ENCODE measurements at regions not wholly inside any gene's neighbourhood (a gene's known extent, or its start where the extent isn't known, plus 50 kb on each side); places are given as distances from the start of the nearest gene placed in this dataset.
"Not testable (repeated sequence)": the region's sequence is repeated elsewhere in the genome, so short reads cannot be mapped to it uniquely, and the experiment has no call there.

GRCh38 chr6:55064711-55065420 lies 109.4 kb upstream of the HCRTR2 start:
- DNase-seq: no peak

GRCh38 chr6:55069132-55069781 lies 105.1 kb upstream of the HCRTR2 start:
- peak; percentile 62 for DNase-seq

DNA sequence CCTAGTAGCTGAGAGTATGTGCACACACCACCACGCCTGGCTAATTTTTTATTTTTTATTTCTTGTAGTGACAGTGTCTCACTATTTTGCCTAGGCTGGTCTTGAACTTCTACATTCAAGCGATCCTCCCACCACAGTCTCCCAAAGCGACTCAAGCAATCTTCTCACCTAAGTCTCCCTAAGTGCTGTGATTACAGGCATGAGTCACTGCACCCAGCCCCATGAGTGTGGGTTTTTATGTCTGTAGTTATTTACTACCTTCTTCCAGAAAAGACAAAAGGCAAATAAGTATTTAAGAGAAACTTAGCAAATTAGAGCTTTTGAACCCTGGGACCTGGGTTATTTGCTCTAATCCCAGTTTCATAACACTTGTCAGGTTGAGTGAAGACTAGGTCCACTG lies 92.3 kb upstream of the HCRTR2 start:
- no peak for DNase-seq

DNA sequence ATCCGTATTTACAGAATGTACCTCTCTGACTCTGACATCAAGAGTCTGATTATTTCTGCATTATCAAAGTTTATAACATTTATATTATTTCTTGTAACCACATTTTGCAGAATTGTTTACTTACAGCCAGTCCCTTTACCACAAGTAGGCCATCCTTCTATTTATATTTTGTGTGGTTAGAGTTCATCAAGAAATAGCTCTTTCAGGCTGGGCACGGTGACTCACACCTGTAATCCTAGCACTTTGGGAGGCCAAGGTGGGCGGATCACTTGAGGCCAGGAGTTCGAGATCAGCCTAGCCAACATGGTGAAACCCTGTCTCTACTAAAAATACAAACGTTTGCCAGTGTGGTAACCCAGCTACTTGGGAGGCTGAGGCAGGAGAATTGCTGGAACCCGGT lies 86.3 kb upstream of the HCRTR2 start:
- DNase-seq: peak; percentile 16

DNA sequence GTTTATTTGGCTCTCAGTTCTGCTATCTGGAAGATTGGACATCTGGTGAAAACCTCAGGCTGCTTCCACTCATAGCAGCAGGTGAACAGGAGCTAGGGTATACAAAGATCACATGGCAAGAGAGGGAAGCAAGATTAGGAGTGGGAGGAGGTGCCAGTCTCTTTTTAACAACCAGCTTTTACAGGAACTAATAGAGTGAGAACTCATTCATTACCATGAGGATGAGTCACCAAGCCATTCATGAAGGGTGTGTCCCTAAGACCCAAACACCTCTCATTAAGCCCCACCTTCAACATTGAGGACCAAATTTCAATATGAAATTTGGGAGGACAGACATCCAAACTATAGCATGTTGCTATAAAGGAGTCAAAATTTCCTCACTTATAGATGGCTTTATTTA lies 85.4 kb upstream of the HCRTR2 start:
- no peak for DNase-seq

GRCh38 chr6:55089325-55089724 lies 85.0 kb upstream of the HCRTR2 start:
- DNase-seq: no peak

DNA sequence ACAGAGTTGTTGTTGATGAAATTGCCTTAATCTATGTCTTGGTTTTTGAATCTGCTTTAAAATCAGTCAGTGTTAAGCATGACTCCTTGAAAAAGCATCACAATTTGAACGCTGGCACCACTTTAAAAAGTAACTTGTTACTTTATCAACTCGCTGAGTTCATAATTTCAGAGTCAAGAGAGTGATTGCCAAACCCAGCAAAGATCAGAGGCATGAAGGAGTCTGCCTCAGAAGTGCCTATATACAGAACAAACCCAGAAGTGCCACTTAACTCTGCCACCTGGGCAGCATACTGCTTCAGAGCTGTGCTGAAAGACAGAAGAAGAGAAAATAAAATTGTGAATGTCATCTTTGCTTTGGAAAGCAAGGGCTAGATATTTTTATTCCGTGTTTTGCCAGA lies 73.6 kb upstream of the HCRTR2 start:
- DNase-seq: no peak

DNA sequence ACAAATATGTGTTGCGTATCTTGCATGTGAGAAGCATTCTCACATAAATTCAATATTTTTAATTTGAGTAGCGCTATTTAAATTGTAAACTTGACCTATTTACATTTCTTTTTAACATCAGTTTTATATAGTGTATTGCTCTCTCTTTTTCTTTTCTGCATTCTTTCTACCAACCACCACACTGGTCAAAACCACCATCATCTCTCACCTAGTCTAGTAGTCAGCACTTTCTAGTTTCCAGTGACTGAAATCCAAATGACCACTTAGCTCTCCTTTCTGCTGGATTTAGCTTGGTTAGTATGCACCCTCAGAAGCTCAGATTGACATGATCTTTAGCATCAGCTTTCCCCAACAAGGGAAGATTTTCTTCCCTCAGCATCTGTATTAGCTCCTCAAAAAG lies 73.2 kb upstream of the HCRTR2 start:
- DNase-seq: no peak

GRCh38 chr6:55108134-55109130 lies 65.9 kb upstream of the HCRTR2 start:
- peak; percentile 36 for DNase-seq

GRCh38 chr6:55117267-55117666 lies 57.0 kb upstream of the HCRTR2 start:
- DNase-seq: no peak

- DNase-seq: not testable (repeated sequence)
Observed at GRCh38 chr6:55124241-55124640, 50.1 kb upstream of the HCRTR2 start.
